NCI-H524 (cell line): ENCODE measurements at regions not wholly inside any gene's neighbourhood (a gene's known extent, or its start where the extent isn't known, plus 50 kb on each side); places are given as distances from the start of the nearest gene placed in this dataset.

Experiments used
- DNase-seq, 2 experiments: peaks; one replicate each; lab custom pipeline; 2025; lab: John Stamatoyannopoulos, UW

DNA sequence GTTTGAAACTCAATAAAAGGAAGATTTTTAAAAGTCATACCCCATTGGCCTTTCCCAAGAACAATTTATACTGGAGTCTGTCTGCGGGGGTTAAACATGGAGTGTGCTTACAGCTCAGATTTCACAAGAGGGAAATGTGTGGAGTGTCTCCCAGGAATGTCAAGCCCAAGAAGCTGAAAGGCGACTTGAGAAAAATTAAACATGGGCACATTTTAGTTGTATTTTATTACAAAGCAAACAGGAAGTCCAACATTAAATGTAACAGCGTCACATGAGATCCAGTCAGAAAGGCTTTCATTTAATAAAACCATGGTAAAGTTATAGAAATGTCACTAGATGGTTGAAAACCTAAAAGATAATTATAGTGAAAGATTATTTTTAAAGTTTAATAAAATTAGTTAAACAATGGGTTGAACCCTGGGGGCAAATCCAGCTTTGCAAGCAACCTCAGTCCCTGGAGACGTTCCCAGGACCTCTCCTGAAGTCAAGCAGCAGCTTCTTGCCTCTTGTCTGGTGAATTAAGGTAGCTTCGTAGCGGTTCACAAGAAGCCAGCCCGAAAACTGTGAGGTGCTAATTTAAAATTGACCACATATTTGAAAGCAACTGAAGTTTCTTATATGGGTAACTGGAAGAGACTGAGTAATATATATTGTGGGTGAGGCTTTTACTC, 168.4 kb upstream of the EDNRA start:
- no peak for DNase-seq

DNA sequence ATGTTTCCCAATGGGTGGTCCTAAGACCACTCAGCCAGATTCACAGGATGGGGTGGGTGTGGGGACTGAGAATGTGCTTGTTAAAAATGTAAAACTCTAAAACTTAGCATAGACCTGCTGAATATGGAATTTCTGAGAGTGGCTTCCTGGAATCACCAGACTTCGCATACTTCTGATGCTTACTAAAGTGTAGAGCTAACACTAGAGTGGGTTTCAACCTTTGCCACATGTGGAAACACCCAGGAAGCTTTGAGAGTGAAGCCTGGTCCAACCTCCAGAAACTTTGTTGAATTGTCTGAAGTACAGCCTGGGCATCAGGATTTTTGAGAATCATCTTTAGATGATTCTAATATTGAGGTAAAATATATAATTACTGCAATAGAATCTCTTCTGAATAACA, 167.8 kb upstream of the EDNRA start:
- no peak for DNase-seq

DNA sequence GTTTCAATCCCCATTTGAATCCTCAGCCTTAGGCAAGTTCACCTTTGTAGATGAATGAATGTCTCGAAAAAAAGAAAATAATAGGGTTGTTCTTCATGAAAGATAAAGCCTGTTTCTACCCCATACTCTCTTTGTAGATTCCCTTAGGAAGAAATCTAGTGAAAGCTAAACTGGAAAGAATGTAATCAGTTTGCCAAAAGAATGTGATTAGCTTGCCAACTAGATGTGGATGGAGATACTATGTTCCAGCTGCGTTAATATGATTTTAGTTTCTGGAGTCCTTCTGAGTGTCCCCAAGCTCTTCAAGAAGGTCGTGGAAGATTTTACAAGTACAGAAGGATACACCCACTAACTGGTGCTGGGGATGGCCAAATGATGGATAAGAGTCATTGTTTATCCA, 162.3 kb upstream of the EDNRA start:
- no peak for DNase-seq

DNA sequence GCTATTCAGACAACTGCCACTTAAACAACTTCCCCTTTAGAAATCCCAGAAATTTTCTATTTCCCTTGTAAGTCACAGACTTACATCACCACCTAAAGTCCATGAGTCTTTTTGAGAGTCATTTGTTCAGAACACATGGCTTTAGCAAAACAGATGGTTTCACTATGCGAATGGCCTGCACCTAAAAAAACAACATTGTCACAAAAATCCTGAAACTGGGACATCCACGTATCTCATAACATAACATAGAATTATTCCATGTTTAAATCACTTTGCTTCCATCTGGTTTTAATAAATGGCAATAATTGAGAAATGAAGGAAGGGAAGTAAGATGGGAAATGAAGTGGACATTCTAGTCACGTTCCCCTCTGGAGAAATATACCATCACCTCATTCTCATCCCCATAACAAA, 155.3 kb upstream of the EDNRA start:
- DNase-seq = no peak

DNA sequence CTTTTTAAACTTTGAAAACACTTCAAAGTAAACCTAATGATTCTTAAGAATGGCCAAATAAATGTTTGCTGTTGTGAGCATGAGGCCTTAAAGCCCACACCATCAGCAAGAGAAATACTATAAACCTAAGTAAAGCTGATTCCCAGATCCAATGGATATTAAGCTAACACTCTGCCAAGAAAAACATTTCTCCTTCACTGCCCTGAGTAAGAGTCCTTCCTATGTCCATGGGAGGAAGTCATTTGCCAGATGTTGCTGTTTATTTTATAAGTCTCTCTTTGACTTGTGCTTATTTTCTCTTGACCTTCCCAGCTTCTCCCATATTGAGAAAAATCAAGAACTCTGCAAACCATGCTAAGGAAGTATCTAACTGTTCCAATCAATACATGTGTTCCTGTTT, 154.3 kb upstream of the EDNRA start:
- no peak for DNase-seq

DNA sequence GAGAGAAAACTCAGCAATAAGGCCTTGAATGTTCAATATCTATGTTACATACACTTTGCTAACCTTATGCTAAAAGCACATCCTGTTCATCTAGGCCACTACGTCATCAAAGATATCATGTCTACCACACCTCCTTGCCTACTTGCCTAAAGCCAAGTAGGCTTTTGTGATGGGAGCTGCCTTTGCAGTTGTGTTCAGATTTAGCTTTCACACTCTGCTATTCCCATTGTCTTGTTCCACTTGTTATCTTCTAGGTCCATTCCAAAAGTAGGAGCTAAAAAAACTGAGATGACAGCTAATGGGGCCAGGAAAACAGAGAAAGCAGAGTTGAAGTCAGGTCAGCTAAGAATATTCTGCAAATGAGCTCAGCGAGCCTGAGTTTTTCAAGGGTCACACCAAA, 153.6 kb upstream of the EDNRA start:
- DNase-seq = no peak

DNA sequence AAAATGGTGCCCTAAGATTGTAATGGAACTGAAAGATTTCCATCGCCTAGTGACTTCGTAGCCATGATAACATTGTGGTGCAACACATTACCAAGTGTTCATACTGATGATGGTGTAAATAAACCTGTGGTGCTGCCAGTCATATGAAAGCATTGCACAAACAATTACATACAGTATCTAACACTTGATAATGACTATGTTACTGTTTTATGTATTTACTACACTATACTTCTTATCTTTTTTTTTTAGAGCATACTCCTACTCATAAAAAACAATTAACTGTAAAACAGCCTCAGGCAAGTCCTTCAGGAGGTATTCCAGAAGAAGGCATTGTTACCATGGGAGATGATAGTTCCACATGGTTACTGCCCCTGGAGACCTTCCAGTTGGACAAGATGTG, 152.7 kb upstream of the EDNRA start:
- DNase-seq = no peak

DNA sequence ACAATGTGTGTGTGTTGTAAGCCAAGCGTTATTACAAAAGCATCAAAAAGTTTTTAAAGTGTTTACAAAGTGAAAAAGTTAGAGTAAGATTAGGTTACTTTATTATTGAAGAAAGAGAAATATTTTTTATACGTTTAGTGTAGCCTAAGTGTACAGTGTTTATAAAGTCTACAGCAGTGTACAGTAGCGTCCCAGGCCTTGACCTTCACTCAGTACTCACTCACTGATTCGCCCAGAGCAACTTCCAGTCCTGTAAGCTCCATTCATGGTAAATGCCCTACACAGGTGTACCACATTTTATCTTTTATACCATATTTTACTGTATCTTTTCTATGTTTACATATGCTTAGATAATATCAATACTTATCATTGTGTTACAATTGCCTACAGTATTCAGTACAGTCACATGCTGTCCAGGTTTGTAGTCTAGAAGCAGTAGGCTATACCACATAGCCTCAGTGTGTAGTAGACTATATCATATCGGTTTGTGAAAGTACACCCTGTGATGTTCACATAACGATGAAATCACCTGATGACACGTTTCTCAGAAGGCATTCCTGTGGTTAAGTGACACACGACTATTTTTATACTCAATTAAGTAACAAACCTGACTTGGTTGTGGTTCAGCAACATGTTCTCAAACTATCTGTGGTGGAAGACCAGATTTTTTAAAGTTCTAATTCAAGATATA, 152.0 kb upstream of the EDNRA start:
- no peak for DNase-seq

DNA sequence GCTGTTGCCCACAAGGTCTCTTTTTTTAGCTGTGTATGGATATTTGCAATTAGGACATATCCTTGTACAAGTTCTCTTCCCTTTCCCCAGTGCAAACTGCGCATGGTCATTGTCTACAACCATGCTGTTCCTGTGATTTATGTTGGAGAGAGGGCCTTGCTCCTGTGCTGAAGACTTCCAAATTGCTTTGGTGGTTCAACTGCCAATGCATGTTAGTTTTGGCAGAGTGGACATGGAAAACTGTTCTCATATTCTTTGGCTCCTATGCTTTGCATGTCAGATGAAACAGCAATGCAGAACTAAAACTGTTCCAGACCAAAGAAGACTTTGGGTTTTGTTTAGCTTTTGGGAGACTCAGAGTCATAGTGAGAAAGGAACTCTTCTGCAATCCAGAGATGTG, 148.8 kb upstream of the EDNRA start:
- no peak for DNase-seq

DNA sequence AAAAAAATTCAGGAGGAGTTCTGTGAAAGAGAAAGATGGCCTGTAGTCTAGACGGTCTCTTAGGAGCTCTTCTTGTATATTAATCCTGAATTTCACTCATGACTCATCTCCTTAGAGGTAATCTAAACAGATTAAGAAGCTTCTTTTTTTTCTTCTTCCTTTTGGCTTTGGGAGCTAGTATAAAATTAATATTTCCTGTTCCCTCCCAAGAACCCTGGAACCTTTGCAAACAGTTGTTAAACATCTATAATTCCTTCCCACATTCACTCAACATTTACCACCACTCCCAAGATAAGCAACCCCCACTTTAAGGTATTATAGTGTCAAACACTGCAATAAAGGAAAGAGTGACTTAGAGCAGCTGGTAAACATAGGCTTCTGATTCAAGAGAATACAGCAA, 146.4 kb upstream of the EDNRA start:
- no peak for DNase-seq

DNA sequence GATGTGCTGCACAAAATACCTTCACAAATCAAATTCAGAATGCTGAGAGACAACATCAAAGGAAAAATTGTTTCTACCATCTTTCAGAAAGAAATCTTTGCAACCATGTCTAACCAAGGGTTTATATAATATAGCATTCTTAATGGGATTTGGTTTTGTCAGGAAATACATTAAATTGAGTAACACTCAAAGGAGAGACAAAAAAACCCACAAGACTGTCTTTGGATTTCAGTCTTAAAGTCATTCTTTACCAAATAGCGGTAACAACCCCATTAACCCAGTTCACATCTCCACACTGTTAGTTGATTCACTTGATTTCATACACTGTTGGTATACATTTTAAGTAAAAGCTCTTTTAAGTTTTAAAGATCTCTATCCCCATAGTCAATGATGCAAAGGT, 145.7 kb upstream of the EDNRA start:
- DNase-seq = no peak

DNA sequence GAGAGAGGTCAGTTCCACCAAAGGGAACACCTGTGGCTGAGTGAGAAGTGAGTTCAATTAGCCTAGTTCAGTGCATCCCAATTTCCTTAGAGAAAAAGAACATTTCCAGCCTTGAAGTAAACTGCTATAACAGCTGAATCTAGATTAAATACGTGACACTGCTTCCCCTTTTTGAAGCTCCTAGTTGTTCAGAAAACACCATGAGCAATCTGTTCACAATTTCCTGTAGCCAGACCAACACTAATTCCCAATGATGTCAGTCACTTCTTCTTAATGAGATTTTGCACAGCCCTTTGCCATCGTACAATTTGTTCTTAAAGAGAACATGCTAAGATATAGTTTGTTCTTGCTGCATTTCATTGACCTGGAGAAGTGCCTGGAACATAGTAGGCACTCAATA, 144.6 kb upstream of the EDNRA start:
- no peak for DNase-seq

DNA sequence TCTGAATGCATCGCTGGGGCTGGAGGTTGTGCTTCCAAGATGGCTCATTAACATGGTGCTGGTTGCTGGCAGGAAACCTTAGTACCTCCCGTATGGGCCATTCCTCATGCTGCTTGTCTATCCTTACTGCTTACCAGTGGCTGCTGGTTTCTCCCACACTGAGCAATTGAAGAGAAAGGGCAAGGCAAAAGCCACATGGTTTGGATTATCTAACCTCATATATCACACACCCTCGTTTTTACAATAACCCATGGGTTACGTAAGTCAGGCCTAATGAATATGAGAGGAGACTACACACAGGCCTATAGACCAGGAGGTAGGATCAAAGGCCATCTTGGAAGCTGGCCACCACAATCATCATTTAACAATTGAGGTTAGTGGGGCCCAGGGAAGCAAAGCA, 141.8 kb upstream of the EDNRA start:
- DNase-seq = no peak

DNA sequence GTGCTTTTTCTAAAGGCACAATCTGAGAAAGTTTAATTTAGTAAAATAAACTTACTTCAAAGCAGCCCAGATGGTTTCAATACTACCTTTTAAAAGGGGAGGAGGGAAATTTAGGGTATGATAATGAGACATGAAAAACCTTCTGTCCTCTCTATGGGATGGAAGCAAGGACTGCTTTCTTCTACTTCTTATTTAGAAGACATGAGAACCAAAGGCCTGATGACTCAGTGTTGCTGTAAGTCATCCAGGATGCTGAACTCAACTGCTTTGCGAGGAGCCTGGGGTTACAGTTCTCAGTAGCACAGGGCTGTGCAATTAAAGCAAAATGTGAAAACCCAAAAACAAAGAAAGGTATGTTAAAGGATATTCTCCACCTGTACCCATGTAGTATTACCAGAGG, 140.8 kb upstream of the EDNRA start:
- no peak for DNase-seq

DNA sequence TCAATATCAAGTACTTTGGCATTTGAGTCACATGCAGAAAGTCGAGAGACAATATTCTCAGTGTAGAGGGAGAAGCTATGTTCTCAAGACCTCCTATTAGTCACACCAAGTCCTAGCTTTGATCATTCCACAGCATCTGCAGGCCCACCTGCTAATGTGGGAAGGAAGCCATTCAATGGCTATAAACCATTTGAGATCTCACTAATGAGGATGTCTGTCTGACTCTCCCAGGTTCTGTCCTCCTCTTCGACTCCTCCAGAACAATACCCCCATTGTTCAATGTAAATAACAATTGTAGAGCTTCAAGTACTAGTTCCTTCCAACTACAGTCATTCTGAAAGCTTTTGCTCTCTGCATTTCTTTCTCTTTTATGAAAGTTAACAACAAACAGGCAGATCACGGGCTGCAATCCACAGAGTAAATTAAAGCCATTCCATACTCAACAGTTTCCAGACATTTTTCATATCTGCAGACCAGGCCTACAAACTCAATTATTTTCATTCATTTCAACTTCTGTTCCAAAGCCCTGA, 140.2 kb upstream of the EDNRA start:
- DNase-seq = no peak

DNA sequence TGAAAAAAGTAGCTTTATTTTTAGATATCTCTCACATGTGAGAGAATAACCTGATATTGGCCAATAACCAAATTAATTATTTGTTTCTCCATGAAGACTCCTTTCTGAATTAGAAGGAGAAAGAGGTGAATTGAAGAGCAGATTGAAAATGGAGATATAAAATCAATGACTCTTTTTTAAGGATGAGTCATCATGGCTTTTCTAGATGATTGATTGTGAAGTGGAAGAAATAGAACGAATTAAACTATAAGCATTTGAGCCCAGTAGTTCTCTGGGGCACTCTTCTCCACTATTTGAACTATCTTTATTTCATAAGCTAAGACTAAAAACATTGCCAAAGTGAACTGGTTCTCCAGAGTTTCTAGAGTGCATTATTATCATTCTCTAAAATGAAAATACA, 137.2 kb upstream of the EDNRA start:
- DNase-seq = no peak

DNA sequence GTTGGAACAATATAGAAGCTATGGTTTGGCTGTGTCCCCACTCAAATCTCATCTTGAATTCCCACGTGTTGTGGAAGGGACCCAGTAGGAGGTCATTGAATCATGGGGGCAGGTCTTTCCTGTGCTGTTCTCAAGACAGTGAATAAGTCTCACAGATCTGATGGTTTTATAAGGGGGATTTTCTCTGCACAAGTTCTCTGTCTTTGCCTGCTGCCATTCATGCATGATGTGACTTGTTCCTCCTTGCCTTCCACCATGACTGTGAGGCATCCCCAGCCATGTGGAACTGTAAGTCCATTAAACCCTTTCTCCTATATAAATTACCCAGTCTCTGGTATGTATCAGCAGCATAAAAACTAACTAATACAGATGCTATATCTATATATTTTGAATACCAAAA, 135.2 kb upstream of the EDNRA start:
- DNase-seq = no peak

DNA sequence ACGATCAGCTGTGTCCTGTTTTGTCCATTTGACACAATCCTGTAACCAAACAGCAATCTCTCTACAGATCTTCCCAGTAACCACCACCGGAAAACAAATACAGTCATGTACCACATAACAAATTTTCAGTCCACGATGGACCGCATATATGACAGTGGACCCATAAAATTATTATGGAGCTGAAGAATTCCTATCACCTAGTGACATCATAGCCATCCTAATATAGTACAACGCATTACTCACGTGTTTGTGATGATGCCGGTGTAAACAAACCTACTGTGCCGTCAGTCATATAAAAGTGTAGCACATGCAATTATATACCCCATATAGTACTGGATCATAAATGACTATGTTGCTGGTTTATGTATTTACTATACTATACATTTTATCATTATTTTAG, 133.7 kb upstream of the EDNRA start:
- no peak for DNase-seq

DNA sequence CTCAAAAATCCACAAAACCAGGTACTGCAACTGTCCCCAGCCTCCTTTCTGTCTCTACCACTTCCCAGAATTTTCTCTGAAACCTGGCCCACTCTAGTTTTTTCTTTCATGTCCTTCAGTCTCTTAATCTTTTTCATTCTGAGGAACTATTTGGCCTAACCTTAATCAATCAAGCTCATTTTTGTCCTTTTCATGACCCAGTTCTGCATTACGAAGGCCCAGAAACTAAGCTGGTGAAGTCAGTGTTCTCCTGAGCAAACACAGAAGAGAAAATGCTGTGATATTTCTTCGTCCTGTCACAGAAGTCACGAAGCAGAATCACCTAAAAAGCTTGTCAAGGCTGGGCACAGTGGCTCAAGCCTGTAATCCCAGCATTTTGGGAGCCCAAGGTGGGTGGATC, 131.7 kb upstream of the EDNRA start:
- no peak for DNase-seq

DNA sequence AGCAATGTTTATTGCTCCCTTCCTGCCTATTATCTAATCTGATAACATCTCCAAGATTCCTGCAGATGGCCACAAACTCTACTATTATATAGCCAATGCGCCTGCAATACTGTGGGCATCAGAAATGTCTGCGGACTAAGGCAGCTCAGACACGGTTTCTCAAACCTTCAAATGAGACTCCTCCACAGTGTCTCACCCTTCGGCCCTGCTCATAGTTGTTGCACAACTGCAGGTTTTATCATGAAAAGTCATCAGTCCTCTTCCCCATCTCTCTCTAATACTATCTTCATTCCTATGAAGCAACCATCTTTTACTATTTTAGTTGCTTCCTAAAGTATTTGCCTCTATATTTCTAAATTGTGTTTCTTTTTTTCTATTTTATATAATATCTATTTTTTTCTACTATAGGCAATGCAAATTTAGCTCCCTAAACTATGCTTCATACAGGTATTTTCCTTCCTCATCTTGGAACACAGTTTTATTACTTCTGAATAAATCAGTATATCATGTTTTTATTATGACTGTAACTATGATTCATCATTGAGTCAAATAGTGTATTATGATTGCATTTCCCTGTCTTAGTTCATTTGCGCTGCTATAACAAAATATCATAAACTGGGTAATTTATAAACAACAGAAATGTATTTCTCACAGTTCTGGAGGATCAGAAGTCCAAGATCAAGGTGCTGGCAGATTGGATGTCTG, 129.7 kb upstream of the EDNRA start:
- no peak for DNase-seq

DNA sequence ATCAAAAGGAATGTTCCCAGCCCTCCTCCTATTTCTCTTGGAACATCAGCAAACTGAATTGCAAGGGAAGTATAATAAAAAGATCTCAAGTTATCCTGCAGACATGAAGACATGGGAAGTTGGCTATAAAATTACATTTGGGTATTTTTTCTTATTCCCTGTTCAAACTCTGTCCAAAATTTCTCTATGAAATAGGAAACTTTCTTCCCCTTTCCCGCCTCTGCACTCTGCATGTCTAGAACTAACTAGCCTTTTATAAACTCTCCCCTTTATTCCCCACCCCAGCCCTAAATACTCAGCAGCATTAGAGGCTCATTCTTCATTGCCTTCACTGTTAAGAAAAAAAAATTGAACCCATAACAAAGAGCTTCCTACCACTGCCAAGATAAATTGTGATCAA, 126.7 kb upstream of the EDNRA start:
- no peak for DNase-seq

DNA sequence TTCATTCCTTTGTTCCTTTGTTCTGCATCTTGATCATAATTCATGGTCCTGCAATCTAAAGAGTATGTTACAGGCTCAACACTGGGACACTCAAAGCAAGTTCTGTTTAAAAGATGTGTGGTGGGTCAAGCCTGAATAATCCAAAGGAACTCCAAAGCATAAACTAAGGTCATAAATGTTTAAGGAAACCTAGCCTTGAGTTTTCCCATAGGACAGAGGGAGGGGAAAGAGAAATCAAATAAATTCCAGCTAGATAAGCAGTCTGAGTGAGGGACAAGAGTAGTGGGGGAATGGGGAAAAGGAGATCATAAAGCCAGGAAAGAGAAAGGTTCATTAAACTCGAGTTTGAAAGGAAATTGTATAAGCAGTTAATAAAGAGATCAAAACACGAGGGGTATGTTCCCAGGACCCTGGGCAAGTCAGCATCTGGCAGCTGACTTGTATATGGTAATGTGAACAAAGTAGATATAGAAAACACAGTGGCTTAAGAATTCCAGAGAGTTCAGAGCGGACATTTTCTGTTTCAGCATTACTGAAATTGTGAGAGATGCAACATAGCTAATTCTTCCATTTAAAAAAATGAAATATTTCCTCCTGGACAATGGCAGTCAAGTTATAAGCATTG, 125.8 kb upstream of the EDNRA start:
- DNase-seq = no peak

DNA sequence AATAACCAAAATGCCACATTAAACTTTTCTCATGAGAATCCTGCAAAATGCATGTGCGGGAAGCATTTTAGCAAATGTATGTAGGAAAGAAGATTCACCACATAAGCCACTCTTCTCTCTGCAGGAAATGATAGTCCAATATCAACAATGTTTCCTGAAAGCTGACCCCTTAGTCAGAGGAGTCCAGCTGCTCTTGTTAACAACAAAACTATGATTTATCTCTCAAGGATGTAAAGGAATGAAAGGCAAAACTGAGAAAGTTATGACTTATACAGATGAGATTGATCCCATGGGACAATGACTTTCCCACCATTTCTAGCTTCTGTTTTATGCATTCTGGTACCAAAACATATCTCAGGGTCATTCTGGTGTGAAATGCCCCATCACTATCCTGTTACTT, 125.0 kb upstream of the EDNRA start:
- no peak for DNase-seq
